GM23338 (cell line): ENCODE measurements at regions not wholly inside any gene's neighbourhood (a gene's known extent, or its start where the extent isn't known, plus 50 kb on each side); places are given as distances from the start of the nearest gene placed in this dataset.

ENCODE experiments used
- ATAC-seq: fragments of 200-7000 bp; cut with Tn5 transposase; 3 replicates; pipeline ENCODE4 v1.9.1; 2020
- DNase-seq: peaks from one replicate; pipeline ENCODE4 v3.0.0-alpha.2; 2015; ENCODE audit warnings: low spot score
- H2AFZ ChIP-seq: fragments of 200-600 bp; sonication (generic); 2 replicates; pipeline ENCODE4 v1.8.0; 2016; ENCODE audit warnings: antibody characterized with exemption, mild to moderate bottlenecking, moderate library complexity
- H3F3A ChIP-seq: fragments of 200-600 bp; sonication (generic); replicated peaks from 2 replicates; pipeline ENCODE4 v1.8.0; 2017; ENCODE audit warnings: antibody characterized with exemption, mixed run types, low read depth
- H3K27ac ChIP-seq: fragments of 200-600 bp; sonication (generic); 2 replicates; pipeline ENCODE4 v1.6.1; 2016; ENCODE audit warnings: low read depth
- H3K27me3 ChIP-seq: fragments of 200-600 bp; sonication (generic); 2 replicates; pipeline ENCODE4 v1.8.0; 2016; ENCODE audit warnings: mild to moderate bottlenecking, mixed run types, moderate library complexity; ENCODE audit not compliant: insufficient read depth
- H3K36me3 ChIP-seq: fragments of 200-600 bp; sonication (generic); 2 replicates; pipeline ENCODE4 v1.8.0; 2016; ENCODE audit warnings: mild to moderate bottlenecking; ENCODE audit not compliant: insufficient read depth
- H3K4me1 ChIP-seq: fragments of 200-600 bp; sonication (generic); 2 replicates; pipeline ENCODE4 v1.8.0; 2016; ENCODE audit warnings: mild to moderate bottlenecking, moderate library complexity; ENCODE audit not compliant: insufficient read depth
- H3K4me2 ChIP-seq: fragments of 200-600 bp; sonication (generic); 2 replicates; pipeline ENCODE4 v1.7.1; 2017; ENCODE audit warnings: mixed run types
- H3K4me3 ChIP-seq: fragments of 200-600 bp; sonication (generic); 2 replicates; pipeline ENCODE4 v1.6.1; 2016; ENCODE audit warnings: mixed run types
- H3K79me2 ChIP-seq: fragments of 200-600 bp; sonication (generic); replicated peaks from 2 replicates; pipeline ENCODE4 v1.8.0; 2017; ENCODE audit warnings: mild to moderate bottlenecking; ENCODE audit not compliant: insufficient read depth
- H3K9me2 ChIP-seq: fragments of 200-600 bp; sonication (generic); 2 replicates; pipeline ENCODE4 v1.8.0; 2017; ENCODE audit not compliant: insufficient read depth
- H4K20me1 ChIP-seq: fragments of 200-600 bp; sonication (generic); replicated peaks from 2 replicates; pipeline ENCODE4 v1.8.0; 2017; ENCODE audit warnings: mild to moderate bottlenecking; ENCODE audit not compliant: insufficient read depth
- H3K27ac Mint-ChIP-seq: 2 replicates; pipeline ENCODE4 v1.8.0; 2020; ENCODE audit warnings: inconsistent platforms, mild to moderate bottlenecking, moderate library complexity, mixed read lengths
- H3K27me3 Mint-ChIP-seq: 3 replicates; pipeline ENCODE4 v1.8.0; 2022; ENCODE audit warnings: low read depth, mild to moderate bottlenecking, moderate library complexity, mixed read lengths, inconsistent platforms; ENCODE audit not compliant: insufficient read depth, poor library complexity
- H3K36me3 Mint-ChIP-seq: 3 replicates; pipeline ENCODE4 v1.8.0; 2021; ENCODE audit warnings: low read depth, mild to moderate bottlenecking, inconsistent platforms, moderate library complexity, mixed read lengths
- H3K4me1 Mint-ChIP-seq: 3 replicates; pipeline ENCODE4 v1.8.0; 2020; ENCODE audit warnings: mild to moderate bottlenecking, inconsistent platforms, mixed read lengths
- H3K4me3 Mint-ChIP-seq: 3 replicates; pipeline ENCODE4 v1.8.0; 2021; ENCODE audit warnings: moderate library complexity, mild to moderate bottlenecking, inconsistent platforms, mixed read lengths
- H3K9me3 Mint-ChIP-seq: 3 replicates; pipeline ENCODE4 v1.8.0; 2020; ENCODE audit warnings: moderate library complexity, mild to moderate bottlenecking, inconsistent platforms, mixed read lengths
- CREB1 ChIP-seq: fragments of 250-450 bp; sonication (Bioruptor Pico); IDR thresholded peaks from 2 replicates; pipeline ENCODE4 v1.5.0; 2020; ENCODE audit warnings: low read depth, mild to moderate bottlenecking, moderate library complexity
- EZH2 ChIP-seq: fragments of 200-600 bp; sonication (generic); IDR thresholded peaks from one replicate; pipeline ENCODE4 v1.8.0; 2017; ENCODE audit warnings: antibody characterized with exemption, mild to moderate bottlenecking, low read depth; ENCODE audit not compliant: unreplicated experiment
- EZH2phosphoT487 ChIP-seq: fragments of 200-600 bp; sonication (generic); IDR thresholded peaks from one replicate; pipeline ENCODE4 v1.8.1; 2018; ENCODE audit warnings: antibody characterized with exemption; ENCODE audit not compliant: unreplicated experiment
- JUNB ChIP-seq: IDR thresholded peaks from one replicate; pipeline ENCODE4 v1.6.1; 2016; ENCODE audit warnings: antibody characterized with exemption; ENCODE audit not compliant: unreplicated experiment
- NANOG ChIP-seq: IDR thresholded peaks from 2 replicates; pipeline ENCODE4 v1.6.1; 2016; ENCODE audit warnings: antibody characterized with exemption, borderline replicate concordance
- POLR2AphosphoS5 ChIP-seq: IDR thresholded peaks from 2 replicates; pipeline ENCODE4 v1.6.1; 2016; ENCODE audit warnings: antibody characterized with exemption, low read depth
- REST ChIP-seq: IDR thresholded peaks from one replicate; pipeline ENCODE4 v1.6.1; 2018; ENCODE audit warnings: antibody characterized with exemption; ENCODE audit not compliant: unreplicated experiment
- STAT1 ChIP-seq: IDR thresholded peaks from one replicate; pipeline ENCODE4 v1.6.1; 2016; ENCODE audit warnings: antibody characterized with exemption; ENCODE audit not compliant: unreplicated experiment
- ZNF114 ChIP-seq: fragments of 250-450 bp; sonication (Bioruptor Pico); IDR thresholded peaks from 2 replicates; pipeline ENCODE4 v1.5.0; 2020; ENCODE audit warnings: mild to moderate bottlenecking, moderate library complexity
- ZNF331 ChIP-seq: fragments of 250-450 bp; sonication (Bioruptor Pico); IDR thresholded peaks from 2 replicates; pipeline ENCODE4 v1.5.0; 2020; ENCODE audit warnings: low read depth, mild to moderate bottlenecking, moderate library complexity
- TF ChIP-seq, protein P1 (sequence below), 2 experiments: fragments of 200-600 bp in 1 of 2; sonication (generic) in 1 of 2; conservative IDR thresholded peaks; 2 replicates each; pipeline versions ENCODE4 v1.5.1 to v1.6.1; 2016 to 2017; ENCODE audit warnings: antibody characterized with exemption in 2 of 2, low read depth in 2 of 2, mild to moderate bottlenecking in 2 of 2, moderate library complexity in 1 of 2
- TF ChIP-seq, protein P2 (sequence below): IDR thresholded peaks from 2 replicates; pipeline ENCODE4 v1.6.1; 2016; ENCODE audit warnings: antibody characterized with exemption
- TF ChIP-seq, protein P3 (sequence below): fragments of 250-450 bp; sonication (Bioruptor Pico); IDR thresholded peaks from 2 replicates; pipeline ENCODE4 v1.5.0; 2020; ENCODE audit warnings: mild to moderate bottlenecking, moderate library complexity

- TF ChIP-seq REST (no peak), EZH2 (no peak), POLR2AphosphoS5 (no peak), ZNF331 (CRISPR knock-in tag) (no peak), EZH2phosphoT487 (no peak), CREB1 (CRISPR knock-in tag) (no peak), ZNF114 (CRISPR knock-in tag) (no peak), JUNB (no peak), NANOG (no peak), STAT1 (no peak)
- TF ChIP-seq, protein P1, sequence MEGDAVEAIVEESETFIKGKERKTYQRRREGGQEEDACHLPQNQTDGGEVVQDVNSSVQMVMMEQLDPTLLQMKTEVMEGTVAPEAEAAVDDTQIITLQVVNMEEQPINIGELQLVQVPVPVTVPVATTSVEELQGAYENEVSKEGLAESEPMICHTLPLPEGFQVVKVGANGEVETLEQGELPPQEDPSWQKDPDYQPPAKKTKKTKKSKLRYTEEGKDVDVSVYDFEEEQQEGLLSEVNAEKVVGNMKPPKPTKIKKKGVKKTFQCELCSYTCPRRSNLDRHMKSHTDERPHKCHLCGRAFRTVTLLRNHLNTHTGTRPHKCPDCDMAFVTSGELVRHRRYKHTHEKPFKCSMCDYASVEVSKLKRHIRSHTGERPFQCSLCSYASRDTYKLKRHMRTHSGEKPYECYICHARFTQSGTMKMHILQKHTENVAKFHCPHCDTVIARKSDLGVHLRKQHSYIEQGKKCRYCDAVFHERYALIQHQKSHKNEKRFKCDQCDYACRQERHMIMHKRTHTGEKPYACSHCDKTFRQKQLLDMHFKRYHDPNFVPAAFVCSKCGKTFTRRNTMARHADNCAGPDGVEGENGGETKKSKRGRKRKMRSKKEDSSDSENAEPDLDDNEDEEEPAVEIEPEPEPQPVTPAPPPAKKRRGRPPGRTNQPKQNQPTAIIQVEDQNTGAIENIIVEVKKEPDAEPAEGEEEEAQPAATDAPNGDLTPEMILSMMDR (conservative IDR thresholded peaks at IDR 0.05; ENCODE audit: low read depth in 2 of 2): no peak
- TF ChIP-seq, protein P2, sequence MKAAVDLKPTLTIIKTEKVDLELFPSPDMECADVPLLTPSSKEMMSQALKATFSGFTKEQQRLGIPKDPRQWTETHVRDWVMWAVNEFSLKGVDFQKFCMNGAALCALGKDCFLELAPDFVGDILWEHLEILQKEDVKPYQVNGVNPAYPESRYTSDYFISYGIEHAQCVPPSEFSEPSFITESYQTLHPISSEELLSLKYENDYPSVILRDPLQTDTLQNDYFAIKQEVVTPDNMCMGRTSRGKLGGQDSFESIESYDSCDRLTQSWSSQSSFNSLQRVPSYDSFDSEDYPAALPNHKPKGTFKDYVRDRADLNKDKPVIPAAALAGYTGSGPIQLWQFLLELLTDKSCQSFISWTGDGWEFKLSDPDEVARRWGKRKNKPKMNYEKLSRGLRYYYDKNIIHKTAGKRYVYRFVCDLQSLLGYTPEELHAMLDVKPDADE: no peak
- TF ChIP-seq, protein P3, sequence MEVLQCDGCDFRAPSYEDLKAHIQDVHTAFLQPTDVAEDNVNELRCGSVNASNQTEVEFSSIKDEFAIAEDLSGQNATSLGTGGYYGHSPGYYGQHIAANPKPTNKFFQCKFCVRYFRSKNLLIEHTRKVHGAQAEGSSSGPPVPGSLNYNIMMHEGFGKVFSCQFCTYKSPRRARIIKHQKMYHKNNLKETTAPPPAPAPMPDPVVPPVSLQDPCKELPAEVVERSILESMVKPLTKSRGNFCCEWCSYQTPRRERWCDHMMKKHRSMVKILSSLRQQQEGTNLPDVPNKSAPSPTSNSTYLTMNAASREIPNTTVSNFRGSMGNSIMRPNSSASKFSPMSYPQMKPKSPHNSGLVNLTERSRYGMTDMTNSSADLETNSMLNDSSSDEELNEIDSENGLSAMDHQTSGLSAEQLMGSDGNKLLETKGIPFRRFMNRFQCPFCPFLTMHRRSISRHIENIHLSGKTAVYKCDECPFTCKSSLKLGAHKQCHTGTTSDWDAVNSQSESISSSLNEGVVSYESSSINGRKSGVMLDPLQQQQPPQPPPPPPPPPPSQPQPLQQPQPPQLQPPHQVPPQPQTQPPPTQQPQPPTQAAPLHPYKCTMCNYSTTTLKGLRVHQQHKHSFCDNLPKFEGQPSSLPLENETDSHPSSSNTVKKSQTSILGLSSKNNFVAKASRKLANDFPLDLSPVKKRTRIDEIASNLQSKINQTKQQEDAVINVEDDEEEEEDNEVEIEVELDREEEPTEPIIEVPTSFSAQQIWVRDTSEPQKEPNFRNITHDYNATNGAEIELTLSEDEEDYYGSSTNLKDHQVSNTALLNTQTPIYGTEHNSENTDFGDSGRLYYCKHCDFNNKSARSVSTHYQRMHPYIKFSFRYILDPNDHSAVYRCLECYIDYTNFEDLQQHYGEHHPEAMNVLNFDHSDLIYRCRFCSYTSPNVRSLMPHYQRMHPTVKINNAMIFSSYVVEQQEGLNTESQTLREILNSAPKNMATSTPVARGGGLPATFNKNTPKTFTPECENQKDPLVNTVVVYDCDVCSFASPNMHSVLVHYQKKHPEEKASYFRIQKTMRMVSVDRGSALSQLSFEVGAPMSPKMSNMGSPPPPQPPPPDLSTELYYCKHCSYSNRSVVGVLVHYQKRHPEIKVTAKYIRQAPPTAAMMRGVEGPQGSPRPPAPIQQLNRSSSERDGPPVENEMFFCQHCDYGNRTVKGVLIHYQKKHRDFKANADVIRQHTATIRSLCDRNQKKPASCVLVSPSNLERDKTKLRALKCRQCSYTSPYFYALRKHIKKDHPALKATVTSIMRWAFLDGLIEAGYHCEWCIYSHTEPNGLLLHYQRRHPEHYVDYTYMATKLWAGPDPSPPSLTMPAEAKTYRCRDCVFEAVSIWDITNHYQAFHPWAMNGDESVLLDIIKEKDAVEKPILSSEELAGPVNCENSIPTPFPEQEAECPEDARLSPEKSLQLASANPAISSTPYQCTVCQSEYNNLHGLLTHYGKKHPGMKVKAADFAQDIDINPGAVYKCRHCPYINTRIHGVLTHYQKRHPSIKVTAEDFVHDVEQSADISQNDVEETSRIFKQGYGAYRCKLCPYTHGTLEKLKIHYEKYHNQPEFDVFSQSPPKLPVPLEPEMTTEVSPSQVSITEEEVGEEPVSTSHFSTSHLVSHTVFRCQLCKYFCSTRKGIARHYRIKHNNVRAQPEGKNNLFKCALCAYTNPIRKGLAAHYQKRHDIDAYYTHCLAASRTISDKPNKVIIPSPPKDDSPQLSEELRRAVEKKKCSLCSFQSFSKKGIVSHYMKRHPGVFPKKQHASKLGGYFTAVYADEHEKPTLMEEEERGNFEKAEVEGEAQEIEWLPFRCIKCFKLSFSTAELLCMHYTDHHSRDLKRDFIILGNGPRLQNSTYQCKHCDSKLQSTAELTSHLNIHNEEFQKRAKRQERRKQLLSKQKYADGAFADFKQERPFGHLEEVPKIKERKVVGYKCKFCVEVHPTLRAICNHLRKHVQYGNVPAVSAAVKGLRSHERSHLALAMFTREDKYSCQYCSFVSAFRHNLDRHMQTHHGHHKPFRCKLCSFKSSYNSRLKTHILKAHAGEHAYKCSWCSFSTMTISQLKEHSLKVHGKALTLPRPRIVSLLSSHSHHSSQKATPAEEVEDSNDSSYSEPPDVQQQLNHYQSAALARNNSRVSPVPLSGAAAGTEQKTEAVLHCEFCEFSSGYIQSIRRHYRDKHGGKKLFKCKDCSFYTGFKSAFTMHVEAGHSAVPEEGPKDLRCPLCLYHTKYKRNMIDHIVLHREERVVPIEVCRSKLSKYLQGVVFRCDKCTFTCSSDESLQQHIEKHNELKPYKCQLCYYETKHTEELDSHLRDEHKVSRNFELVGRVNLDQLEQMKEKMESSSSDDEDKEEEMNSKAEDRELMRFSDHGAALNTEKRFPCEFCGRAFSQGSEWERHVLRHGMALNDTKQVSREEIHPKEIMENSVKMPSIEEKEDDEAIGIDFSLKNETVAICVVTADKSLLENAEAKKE (CRISPR knock-in tag): no peak
- H3K27me3 ChIP-seq: no peaks in the 10 kb centered on the region
- peak overlapping the region; percentile 0; the same call in 1 of the 2 replicates for H3K4me3 ChIP-seq
- no peaks in the 10 kb centered on the region for H3K36me3 Mint-ChIP-seq
- H3F3A ChIP-seq: no peaks in the 10 kb centered on the region
- H3K4me2 ChIP-seq: peak overlapping the region; percentile 49
- no peaks in the 10 kb centered on the region for H4K20me1 ChIP-seq
- H3K4me3 Mint-ChIP-seq: peak overlapping the region; percentile 46
- H3K4me1 ChIP-seq: peaks cover 17% of the 10 kb centered on the region
- peak overlapping the region; percentile 4; the same call in 1 of the 2 replicates for H2AFZ ChIP-seq
- no peaks in the 10 kb centered on the region for H3K36me3 ChIP-seq
- peak overlapping the region; percentile 82 for H3K27ac Mint-ChIP-seq
- no peaks in the 10 kb centered on the region for H3K27me3 Mint-ChIP-seq
- H3K4me1 Mint-ChIP-seq: peaks cover 21% of the 10 kb centered on the region
- H3K9me3 Mint-ChIP-seq: no peaks in the 10 kb centered on the region
- no peak overlapping the region for H3K27ac ChIP-seq
- H3K9me2 ChIP-seq: no peaks in the 10 kb centered on the region
- no peak for ATAC-seq
- peak; percentile 17 for DNase-seq
- H3K79me2 ChIP-seq: no peaks in the 10 kb centered on the region
These were observed 112.0 kb upstream of the TTC29 start for GRCh38 chr4:147057611-147058190.
